Loucy (cell line): ENCODE measurements at regions not wholly inside any gene's neighbourhood (a gene's known extent, or its start where the extent isn't known, plus 50 kb on each side); places are given as distances from the start of the nearest gene placed in this dataset.

ENCODE experiments used
- H2AFZ ChIP-seq: fragments of 200-600 bp; sonication (generic); 2 replicates; pipeline ENCODE4 v1.6.0; 2016; ENCODE audit warnings: antibody characterized with exemption, mild to moderate bottlenecking, low read length, moderate library complexity
- H3F3A ChIP-seq: fragments of 200-600 bp; 2 replicates; pipeline ENCODE4 v1.6.0; 2016; ENCODE audit warnings: antibody characterized with exemption, low read depth, mild to moderate bottlenecking
- H3K27me3 ChIP-seq: fragments of 200-600 bp; sonication (generic); 2 replicates; pipeline ENCODE4 v1.6.1; 2014; ENCODE audit warnings: low read length, mild to moderate bottlenecking; ENCODE audit not compliant: insufficient read depth, poor library complexity, severe bottlenecking
- H3K36me3 ChIP-seq: fragments of 200-600 bp; sonication (generic); 2 replicates; pipeline ENCODE4 v1.6.1; 2016; ENCODE audit warnings: low read length; ENCODE audit not compliant: insufficient read depth
- H3K4me1 ChIP-seq: fragments of 200-600 bp; sonication (generic); 2 replicates; pipeline ENCODE4 v1.5.1; 2014; ENCODE audit warnings: low read length, mild to moderate bottlenecking; ENCODE audit not compliant: insufficient read depth, poor library complexity, severe bottlenecking
- H3K4me2 ChIP-seq: fragments of 200-600 bp; sonication (generic); 2 replicates; pipeline ENCODE4 v1.6.0; 2014; ENCODE audit warnings: antibody characterized with exemption, low read length, low read depth, mild to moderate bottlenecking; ENCODE audit not compliant: poor library complexity, severe bottlenecking
- H3K4me3 ChIP-seq: fragments of 200-600 bp; sonication (generic); 2 replicates; pipeline ENCODE4 v1.5.1; 2014; ENCODE audit warnings: low read length, mild to moderate bottlenecking, mixed read lengths; ENCODE audit not compliant: poor library complexity, severe bottlenecking
- H3K79me2 ChIP-seq: fragments of 200-600 bp; sonication (generic); 2 replicates; pipeline ENCODE4 v1.6.1; 2014; ENCODE audit warnings: low read length; ENCODE audit not compliant: insufficient read depth
- H3K9ac ChIP-seq: fragments of 200-600 bp; sonication (generic); 2 replicates; pipeline ENCODE4 v1.6.0; 2014; ENCODE audit warnings: mild to moderate bottlenecking, low read depth, low read length, moderate library complexity; ENCODE audit not compliant: poor library complexity, severe bottlenecking
- H3K9me2 ChIP-seq: fragments of 200-600 bp; sonication (generic); replicated peaks from 2 replicates; pipeline ENCODE4 v1.6.1; 2016; ENCODE audit warnings: low read depth, low read length, mixed read lengths
- H3K9me3 ChIP-seq: fragments of 200-600 bp; sonication (generic); 2 replicates; pipeline ENCODE4 v1.6.1; 2014; ENCODE audit warnings: mild to moderate bottlenecking, antibody characterized with exemption, low read length, low read depth; ENCODE audit not compliant: insufficient read depth
- H4K20me1 ChIP-seq: fragments of 200-600 bp; sonication (generic); 2 replicates; pipeline ENCODE4 v1.6.0; 2014; ENCODE audit warnings: antibody characterized with exemption, low read length, mild to moderate bottlenecking; ENCODE audit not compliant: insufficient read depth, poor library complexity, severe bottlenecking
- EZH2phosphoT487 ChIP-seq: fragments of 200-600 bp; IDR thresholded peaks from 2 replicates; pipeline ENCODE4 v1.6.1; 2018; ENCODE audit warnings: antibody characterized with exemption, mild to moderate bottlenecking, moderate library complexity, borderline replicate concordance
- TF ChIP-seq, protein P1 (sequence below): fragments of 200-600 bp; sonication (generic); conservative IDR thresholded peaks from 2 replicates; pipeline ENCODE4 v1.5.1; 2014; ENCODE audit warnings: mild to moderate bottlenecking, antibody characterized with exemption, low read length

- H3K27me3 ChIP-seq = no peaks in the 10 kb centered on the region
- H3K9ac ChIP-seq = no peak overlapping the region
- no peaks in the 10 kb centered on the region for H3K36me3 ChIP-seq
- H4K20me1 ChIP-seq = no peaks in the 10 kb centered on the region
- H3K9me3 ChIP-seq = no peaks in the 10 kb centered on the region
- H3K79me2 ChIP-seq = no peaks in the 10 kb centered on the region
- H2AFZ ChIP-seq = no peak overlapping the region
- no peak for TF ChIP-seq EZH2phosphoT487
- TF ChIP-seq, protein P1, sequence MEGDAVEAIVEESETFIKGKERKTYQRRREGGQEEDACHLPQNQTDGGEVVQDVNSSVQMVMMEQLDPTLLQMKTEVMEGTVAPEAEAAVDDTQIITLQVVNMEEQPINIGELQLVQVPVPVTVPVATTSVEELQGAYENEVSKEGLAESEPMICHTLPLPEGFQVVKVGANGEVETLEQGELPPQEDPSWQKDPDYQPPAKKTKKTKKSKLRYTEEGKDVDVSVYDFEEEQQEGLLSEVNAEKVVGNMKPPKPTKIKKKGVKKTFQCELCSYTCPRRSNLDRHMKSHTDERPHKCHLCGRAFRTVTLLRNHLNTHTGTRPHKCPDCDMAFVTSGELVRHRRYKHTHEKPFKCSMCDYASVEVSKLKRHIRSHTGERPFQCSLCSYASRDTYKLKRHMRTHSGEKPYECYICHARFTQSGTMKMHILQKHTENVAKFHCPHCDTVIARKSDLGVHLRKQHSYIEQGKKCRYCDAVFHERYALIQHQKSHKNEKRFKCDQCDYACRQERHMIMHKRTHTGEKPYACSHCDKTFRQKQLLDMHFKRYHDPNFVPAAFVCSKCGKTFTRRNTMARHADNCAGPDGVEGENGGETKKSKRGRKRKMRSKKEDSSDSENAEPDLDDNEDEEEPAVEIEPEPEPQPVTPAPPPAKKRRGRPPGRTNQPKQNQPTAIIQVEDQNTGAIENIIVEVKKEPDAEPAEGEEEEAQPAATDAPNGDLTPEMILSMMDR = no peak
- no peak overlapping the region for H3K4me3 ChIP-seq
- H3K4me1 ChIP-seq = no peaks in the 10 kb centered on the region
- H3K4me2 ChIP-seq = no peak overlapping the region
- H3K9me2 ChIP-seq = no peaks in the 10 kb centered on the region
- no peaks in the 10 kb centered on the region for H3F3A ChIP-seq
Measured at GRCh38 chr4:149026696-149027095, 584.5 kb upstream of the NR3C2 start.

DNA sequence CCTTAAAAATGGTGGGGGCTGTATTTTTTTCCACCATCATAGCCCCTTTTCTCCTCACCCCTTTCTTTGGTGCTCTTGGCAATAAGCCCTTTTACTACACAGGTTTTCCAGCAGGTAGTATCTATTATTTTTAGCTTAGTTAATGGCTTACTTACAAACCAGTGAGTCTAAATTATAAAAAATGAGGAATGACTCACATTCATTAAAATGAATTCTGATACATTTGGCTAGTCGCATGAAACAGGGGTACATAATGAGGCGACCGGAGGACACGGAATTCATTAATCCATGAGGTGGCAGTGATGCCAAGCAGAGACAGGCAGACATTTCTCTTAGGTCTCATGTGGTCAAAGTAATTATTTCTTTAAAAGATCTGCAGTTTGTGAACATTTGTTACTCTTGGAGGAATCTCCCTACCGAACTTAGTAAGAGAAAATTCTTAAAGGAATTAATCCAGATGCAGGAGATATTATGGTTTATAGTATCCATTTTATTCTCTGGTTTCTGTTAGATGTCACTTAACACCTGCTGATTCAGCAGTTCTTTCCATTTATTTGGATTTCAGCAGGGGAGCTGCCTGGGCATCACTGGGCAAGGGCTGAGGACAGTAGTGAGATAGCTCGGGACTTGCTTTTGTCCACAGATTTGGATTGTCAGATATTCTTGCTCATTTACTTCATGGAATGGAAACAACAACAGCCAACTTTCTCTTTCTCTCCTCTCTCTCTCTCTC lies 575.0 kb upstream of the NR3C2 start:
- Histone ChIP-seq H3F3A (no peaks in the 10 kb centered on the region), H3K9me2 (no peaks in the 10 kb centered on the region), H3K79me2 (no peaks in the 10 kb centered on the region), H3K4me2 (no peak overlapping the region), H3K4me1 (no peaks in the 10 kb centered on the region), H4K20me1 (no peaks in the 10 kb centered on the region), H3K9me3 (no peaks in the 10 kb centered on the region), H3K4me3 (no peak overlapping the region), H3K27me3 (no peaks in the 10 kb centered on the region), H2AFZ (no peak overlapping the region), H3K9ac (no peak overlapping the region), H3K36me3 (no peaks in the 10 kb centered on the region)
- no peak for TF ChIP-seq EZH2phosphoT487
- TF ChIP-seq, protein P1 = no peak

GRCh38 chr4:149009223-149009622 lies 567.0 kb upstream of the NR3C2 start:
- Histone ChIP-seq H3K79me2 (no peaks in the 10 kb centered on the region), H3K4me1 (no peaks in the 10 kb centered on the region), H2AFZ (no peak overlapping the region), H3K36me3 (no peaks in the 10 kb centered on the region), H4K20me1 (no peaks in the 10 kb centered on the region), H3F3A (no peaks in the 10 kb centered on the region), H3K4me2 (no peak overlapping the region), H3K27me3 (no peaks in the 10 kb centered on the region), H3K9me2 (no peaks in the 10 kb centered on the region), H3K9me3 (no peaks in the 10 kb centered on the region), H3K4me3 (no peak overlapping the region), H3K9ac (no peak overlapping the region)
- no peak for TF ChIP-seq EZH2phosphoT487
- TF ChIP-seq, protein P1 = no peak
